Osteocyte (in vitro differentiated cells): ENCODE measurements at regions not wholly inside any gene's neighbourhood (a gene's known extent, or its start where the extent isn't known, plus 50 kb on each side); places are given as distances from the start of the nearest gene placed in this dataset.

Source experiments
- DNase-seq: peaks from one replicate; pipeline ENCODE4 v3.0.0; 2021; ENCODE audit warnings: mixed read lengths; ENCODE audit not compliant: unreplicated experiment; ENCODE audit errors: extremely low spot score
- H3K27ac Mint-ChIP-seq: one replicate; pipeline ENCODE4 v1.8.0; 2021; ENCODE audit warnings: mild to moderate bottlenecking, mixed read lengths; ENCODE audit not compliant: unreplicated experiment
- H3K27me3 Mint-ChIP-seq: one replicate; pipeline ENCODE4 v1.8.0; 2021; ENCODE audit warnings: mixed read lengths; ENCODE audit not compliant: unreplicated experiment
- H3K36me3 Mint-ChIP-seq: one replicate; pipeline ENCODE4 v1.8.0; 2021; ENCODE audit warnings: mixed read lengths; ENCODE audit not compliant: unreplicated experiment
- H3K4me1 Mint-ChIP-seq: one replicate; pipeline ENCODE4 v1.8.0; 2021; ENCODE audit warnings: mixed read lengths; ENCODE audit not compliant: unreplicated experiment
- H3K4me3 Mint-ChIP-seq: one replicate; pipeline ENCODE4 v1.8.0; 2021; ENCODE audit warnings: mild to moderate bottlenecking, moderate library complexity, mixed read lengths; ENCODE audit not compliant: unreplicated experiment
- H3K9me3 Mint-ChIP-seq: one replicate; pipeline ENCODE4 v1.8.0; 2021; ENCODE audit warnings: mixed read lengths; ENCODE audit not compliant: unreplicated experiment
- CTCF ChIP-seq: fragments of 200-600 bp; sonication (generic); IDR thresholded peaks from 2 replicates; pipeline ENCODE4 v1.5.0; 2021; ENCODE audit warnings: antibody characterized with exemption, mild to moderate bottlenecking, moderate library complexity

GRCh38 chr1:209102531-209102930, 481.0 kb upstream of the CAMK1G start:
- peaks cover 12% of the 10 kb centered on the region for H3K27me3 Mint-ChIP-seq
- no peak overlapping the region for H3K4me3 Mint-ChIP-seq
- TF ChIP-seq CTCF: no peak
- H3K36me3 Mint-ChIP-seq: no peaks in the 10 kb centered on the region
- H3K9me3 Mint-ChIP-seq: no peaks in the 10 kb centered on the region
- DNase-seq: no peak
- H3K4me1 Mint-ChIP-seq: peaks cover 23% of the 10 kb centered on the region
- H3K27ac Mint-ChIP-seq: no peak overlapping the region

GRCh38 chr1:209103092-209103491, 480.4 kb upstream of the CAMK1G start:
- H3K36me3 Mint-ChIP-seq: no peaks in the 10 kb centered on the region
- H3K4me3 Mint-ChIP-seq: no peak overlapping the region
- no peak overlapping the region for H3K27ac Mint-ChIP-seq
- H3K9me3 Mint-ChIP-seq: no peaks in the 10 kb centered on the region
- peaks cover 25% of the 10 kb centered on the region for H3K4me1 Mint-ChIP-seq
- no peak for DNase-seq
- no peak for TF ChIP-seq CTCF
- H3K27me3 Mint-ChIP-seq: peaks cover 12% of the 10 kb centered on the region

- Mint-ChIP-seq H3K27me3 (peaks cover 11% of the 10 kb centered on the region), H3K4me3 (no peak overlapping the region), H3K36me3 (no peaks in the 10 kb centered on the region), H3K27ac (no peak overlapping the region), H3K9me3 (no peaks in the 10 kb centered on the region), H3K4me1 (peaks cover 24% of the 10 kb centered on the region)
- DNase-seq: no peak
- no peak for TF ChIP-seq CTCF
Measured at GRCh38 chr1:209104646-209105045, 478.9 kb upstream of the CAMK1G start.

GRCh38 chr1:209105701-209106100, 477.8 kb upstream of the CAMK1G start:
- DNase-seq: no peak
- H3K9me3 Mint-ChIP-seq: no peaks in the 10 kb centered on the region
- no peaks in the 10 kb centered on the region for H3K36me3 Mint-ChIP-seq
- peaks cover 24% of the 10 kb centered on the region for H3K4me1 Mint-ChIP-seq
- H3K4me3 Mint-ChIP-seq: no peak overlapping the region
- H3K27me3 Mint-ChIP-seq: peaks cover 7% of the 10 kb centered on the region
- TF ChIP-seq CTCF: no peak
- H3K27ac Mint-ChIP-seq: peak overlapping the region; percentile 80

GRCh38 chr1:209106237-209106741, 477.2 kb upstream of the CAMK1G start:
- no peaks in the 10 kb centered on the region for H3K9me3 Mint-ChIP-seq
- DNase-seq: no peak
- no peak for TF ChIP-seq CTCF
- H3K27me3 Mint-ChIP-seq: peaks cover 13% of the 10 kb centered on the region
- no peaks in the 10 kb centered on the region for H3K36me3 Mint-ChIP-seq
- peaks cover 24% of the 10 kb centered on the region for H3K4me1 Mint-ChIP-seq
- H3K4me3 Mint-ChIP-seq: no peak overlapping the region
- peak overlapping the region; percentile 80 for H3K27ac Mint-ChIP-seq
